ENCODE measurements at regions not wholly inside any gene's neighbourhood (a gene's known extent, or its start where the extent isn't known, plus 50 kb on each side); places are given as distances from the start of the nearest gene placed in this dataset.

DNA sequence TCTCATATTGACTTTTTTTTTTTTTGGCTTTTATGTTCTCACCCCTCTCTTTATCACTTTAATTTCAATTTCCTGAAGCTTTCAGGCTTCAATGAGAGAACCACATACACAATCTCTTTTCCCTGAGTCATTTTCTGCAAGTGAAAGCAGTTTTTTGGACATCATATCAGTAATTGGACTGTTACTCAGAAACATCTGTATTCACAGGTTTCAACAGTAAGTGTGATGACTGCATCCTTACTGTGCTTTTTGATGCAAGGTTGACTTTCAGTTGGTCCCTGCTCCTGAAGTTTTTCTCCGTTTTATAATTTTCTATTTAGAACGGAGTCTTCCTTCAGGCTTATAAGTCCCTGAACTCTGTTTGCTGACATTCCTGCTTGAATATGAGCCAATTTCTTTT, 70.5 kb upstream of the CCBE1 start:
- no peak for DNase-seq
- ChIA-PET CTCF (no interaction called here), POLR2A (ENCODE audit: unreplicated experiment) (no interaction called here)
- H3K4me2 ChIP-seq = no peak overlapping the region
- no peaks in the 10 kb centered on the region for H3K27me3 ChIP-seq (ENCODE audit: insufficient read depth, low read depth)
- intact Hi-C loops (cut with micrococcal nuclease; ENCODE audit: unreplicated experiment) = no loop called here
- no peaks in the 10 kb centered on the region for H3K4me1 ChIP-seq (replicated peaks; ENCODE audit: insufficient read depth)
- H2AFZ ChIP-seq = no peak overlapping the region
- no peaks in the 10 kb centered on the region for H3F3A ChIP-seq (ENCODE audit: insufficient read depth, low read depth)
- no peaks in the 10 kb centered on the region; the same call in none of the 2 replicates for H3K9me3 ChIP-seq (ENCODE audit: insufficient read depth, low read depth)
- H3K9me2 ChIP-seq (ENCODE audit: insufficient read depth) = no peaks in the 10 kb centered on the region
- H3K27ac ChIP-seq = no peak overlapping the region
- no peaks in the 10 kb centered on the region for H3K36me3 ChIP-seq (ENCODE audit: low read depth)
- H3K79me2 ChIP-seq (ENCODE audit: low read depth) = no peaks in the 10 kb centered on the region
- TF ChIP-seq EZH2 (IDR thresholded peaks at IDR 0.05; ENCODE audit: low read depth) = no peak
- TF ChIP-seq, protein P1, sequence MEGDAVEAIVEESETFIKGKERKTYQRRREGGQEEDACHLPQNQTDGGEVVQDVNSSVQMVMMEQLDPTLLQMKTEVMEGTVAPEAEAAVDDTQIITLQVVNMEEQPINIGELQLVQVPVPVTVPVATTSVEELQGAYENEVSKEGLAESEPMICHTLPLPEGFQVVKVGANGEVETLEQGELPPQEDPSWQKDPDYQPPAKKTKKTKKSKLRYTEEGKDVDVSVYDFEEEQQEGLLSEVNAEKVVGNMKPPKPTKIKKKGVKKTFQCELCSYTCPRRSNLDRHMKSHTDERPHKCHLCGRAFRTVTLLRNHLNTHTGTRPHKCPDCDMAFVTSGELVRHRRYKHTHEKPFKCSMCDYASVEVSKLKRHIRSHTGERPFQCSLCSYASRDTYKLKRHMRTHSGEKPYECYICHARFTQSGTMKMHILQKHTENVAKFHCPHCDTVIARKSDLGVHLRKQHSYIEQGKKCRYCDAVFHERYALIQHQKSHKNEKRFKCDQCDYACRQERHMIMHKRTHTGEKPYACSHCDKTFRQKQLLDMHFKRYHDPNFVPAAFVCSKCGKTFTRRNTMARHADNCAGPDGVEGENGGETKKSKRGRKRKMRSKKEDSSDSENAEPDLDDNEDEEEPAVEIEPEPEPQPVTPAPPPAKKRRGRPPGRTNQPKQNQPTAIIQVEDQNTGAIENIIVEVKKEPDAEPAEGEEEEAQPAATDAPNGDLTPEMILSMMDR (conservative IDR thresholded peaks at IDR 0.05) = no peak
- no peaks in the 10 kb centered on the region for H4K20me1 ChIP-seq (ENCODE audit: insufficient read depth)
- H3K4me3 ChIP-seq = no peak overlapping the region
- no TSS peak for BruUV-seq (replicated peaks)

DNA sequence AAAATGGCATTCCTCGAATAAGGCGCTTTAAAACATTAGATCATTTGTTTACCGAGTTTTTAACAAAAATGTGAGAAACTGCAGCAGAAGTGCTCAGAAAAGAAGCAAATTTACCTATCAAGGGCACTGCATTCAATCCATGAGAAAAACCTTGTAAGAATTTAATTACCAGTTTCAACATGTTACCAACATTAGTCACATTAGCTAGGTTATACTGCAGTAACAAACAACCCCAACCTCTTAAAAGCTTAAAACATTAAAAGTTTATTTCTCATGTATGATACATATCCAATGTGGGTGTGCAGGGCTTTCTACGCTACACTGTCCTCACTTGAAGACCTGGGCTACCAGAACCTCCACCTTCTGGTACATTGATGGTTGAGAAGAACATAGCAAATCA, 68.1 kb upstream of the CCBE1 start:
- Histone ChIP-seq H3K79me2 (ENCODE audit: low read depth) (no peaks in the 10 kb centered on the region), H3F3A (ENCODE audit: insufficient read depth, low read depth) (no peaks in the 10 kb centered on the region), H3K9me2 (ENCODE audit: insufficient read depth) (no peaks in the 10 kb centered on the region), H3K36me3 (ENCODE audit: low read depth) (no peaks in the 10 kb centered on the region), H3K27me3 (ENCODE audit: insufficient read depth, low read depth) (no peaks in the 10 kb centered on the region), H3K4me2 (no peak overlapping the region), H3K27ac (no peak overlapping the region), H2AFZ (no peak overlapping the region), H3K4me1 (replicated peaks; ENCODE audit: insufficient read depth) (no peaks in the 10 kb centered on the region), H3K4me3 (no peak overlapping the region), H4K20me1 (ENCODE audit: insufficient read depth) (no peaks in the 10 kb centered on the region), H3K9me3 (ENCODE audit: insufficient read depth, low read depth) (peaks cover 4% of the 10 kb centered on the region)
- CTCF ChIA-PET = no interaction called here
- TF ChIP-seq, protein P1 (conservative IDR thresholded peaks at IDR 0.05) = no peak
- no peak for TF ChIP-seq EZH2 (IDR thresholded peaks at IDR 0.05; ENCODE audit: low read depth)
- POLR2A ChIA-PET (ENCODE audit: unreplicated experiment) = no interaction called here
- BruUV-seq (replicated peaks) = no TSS peak
- intact Hi-C loops (cut with micrococcal nuclease; ENCODE audit: unreplicated experiment) = no loop called here
- no peak for DNase-seq

DNA sequence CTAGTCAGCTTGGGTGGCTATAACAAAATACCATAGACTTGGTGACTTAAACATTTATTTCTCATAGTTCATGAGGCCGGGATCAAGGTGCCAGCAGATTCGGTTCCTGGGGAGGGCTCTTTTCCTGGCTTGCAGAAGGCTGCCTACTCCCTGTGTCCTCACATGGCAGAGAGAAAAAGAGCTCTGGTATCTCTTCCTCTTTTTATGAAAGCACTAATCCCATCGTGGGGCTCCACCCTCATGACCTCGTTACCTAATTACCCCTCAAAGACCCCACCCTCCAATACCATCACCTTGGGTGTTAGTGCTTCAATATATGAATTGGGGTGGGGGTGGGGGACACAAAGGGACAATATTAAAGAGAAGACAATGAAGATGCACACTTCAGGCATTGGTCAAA, 67.1 kb upstream of the CCBE1 start:
- no peaks in the 10 kb centered on the region for H4K20me1 ChIP-seq (ENCODE audit: insufficient read depth)
- intact Hi-C loops (cut with micrococcal nuclease; ENCODE audit: unreplicated experiment) = no loop called here
- ChIA-PET CTCF (no interaction called here), POLR2A (ENCODE audit: unreplicated experiment) (interaction anchor here (0.6 kb wide), 1 partner anchor 654 kb away, joined by 4 read pairs; no protein-coding TSS in a partner anchor)
- no peaks in the 10 kb centered on the region for H3K27me3 ChIP-seq (ENCODE audit: insufficient read depth, low read depth)
- no peaks in the 10 kb centered on the region for H3K4me1 ChIP-seq (replicated peaks; ENCODE audit: insufficient read depth)
- BruUV-seq (replicated peaks) = no TSS peak
- peaks cover 4% of the 10 kb centered on the region for H3K9me3 ChIP-seq (ENCODE audit: insufficient read depth, low read depth)
- no peak overlapping the region for H3K4me3 ChIP-seq
- no peaks in the 10 kb centered on the region for H3K9me2 ChIP-seq (ENCODE audit: insufficient read depth)
- H3K4me2 ChIP-seq = no peak overlapping the region
- no peak overlapping the region for H3K27ac ChIP-seq
- TF ChIP-seq, protein P1 (conservative IDR thresholded peaks at IDR 0.05) = no peak
- no peak for TF ChIP-seq EZH2 (IDR thresholded peaks at IDR 0.05; ENCODE audit: low read depth)
- H3F3A ChIP-seq (ENCODE audit: insufficient read depth, low read depth) = no peaks in the 10 kb centered on the region
- DNase-seq = no peak
- no peaks in the 10 kb centered on the region for H3K79me2 ChIP-seq (ENCODE audit: low read depth)
- H3K36me3 ChIP-seq (ENCODE audit: low read depth) = no peaks in the 10 kb centered on the region
- H2AFZ ChIP-seq = no peak overlapping the region
